HL-60 (cell line): ENCODE measurements at regions not wholly inside any gene's neighbourhood (a gene's known extent, or its start where the extent isn't known, plus 50 kb on each side); places are given as distances from the start of the nearest gene placed in this dataset.

Source experiments
- CTCF ChIP-seq: IDR thresholded peaks from one replicate; pipeline ENCODE4 v1.5.1; 2011; ENCODE audit warnings: low read length, control low read depth, inconsistent platforms; ENCODE audit not compliant: insufficient read depth
- REST ChIP-seq: IDR thresholded peaks from 2 replicates; pipeline ENCODE4 v1.6.1; 2012; ENCODE audit warnings: low read depth; ENCODE audit not compliant: insufficient replicate concordance

DNA sequence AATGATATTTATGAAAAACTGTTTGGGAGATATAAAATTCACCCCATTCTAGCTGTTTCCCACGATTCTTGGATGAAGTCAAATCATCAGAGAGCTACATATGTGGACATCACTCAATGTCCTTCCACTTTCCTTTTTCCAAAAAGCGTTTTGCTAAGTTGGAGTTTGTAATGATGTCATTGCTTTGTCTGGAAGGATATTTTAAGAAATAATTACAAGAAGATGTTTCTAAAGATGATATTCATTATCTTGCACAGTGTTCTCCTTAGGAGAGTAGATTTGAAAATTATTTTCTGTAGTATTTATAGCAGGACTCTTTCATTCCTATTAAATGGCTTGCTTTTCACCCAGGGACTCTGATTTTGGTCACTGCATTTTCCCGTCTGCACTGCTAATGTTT lies 851.2 kb downstream of the EFNB2 start:
- no peak for TF ChIP-seq REST
- no peak for TF ChIP-seq CTCF
